Jurkat, Clone E6-1 (cell line): ENCODE measurements at regions not wholly inside any gene's neighbourhood (a gene's known extent, or its start where the extent isn't known, plus 50 kb on each side); places are given as distances from the start of the nearest gene placed in this dataset.

Source experiments
- DNase-seq: peaks from one replicate; pipeline ENCODE4 v3.0.0-alpha.2; 2011; ENCODE audit warnings: low read depth, low spot score
- H3K4me3 ChIP-seq: 2 replicates; pipeline ENCODE4 v1.5.1; 2011; ENCODE audit warnings: mild to moderate bottlenecking, low read length, control low read depth, moderate library complexity

DNA sequence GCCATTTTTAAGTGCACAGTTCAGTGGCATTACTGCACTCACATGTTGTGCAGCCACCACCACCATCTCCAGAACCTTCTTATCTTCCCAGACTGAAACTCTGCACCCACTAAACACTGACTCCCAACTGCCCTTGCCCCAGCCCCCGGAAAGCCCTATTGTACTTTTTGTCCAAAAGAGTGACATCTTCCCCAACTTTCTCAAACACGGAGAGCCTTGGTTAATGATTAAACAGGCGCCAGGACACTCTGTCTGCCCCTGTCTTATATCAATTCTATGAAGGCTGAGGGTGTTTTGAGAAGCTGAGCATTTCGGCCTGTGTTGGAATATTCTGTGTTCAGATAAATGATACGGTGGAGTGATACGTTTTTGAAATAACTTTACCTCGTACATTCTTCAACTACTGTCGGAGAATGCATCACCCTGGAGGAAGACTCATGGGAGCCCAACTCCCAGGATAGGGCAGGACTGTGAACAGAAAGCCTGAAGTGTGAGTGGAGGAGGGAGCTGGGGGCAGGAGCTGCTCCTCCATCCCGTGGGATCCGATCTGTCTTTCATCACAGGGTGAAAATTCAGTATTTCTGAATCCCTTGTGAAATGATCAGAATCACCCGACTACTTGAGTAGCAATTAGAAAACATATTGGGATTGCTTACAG, 68.7 kb upstream of the FOXC1 start:
- no peak for DNase-seq
- H3K4me3 ChIP-seq, result no peak overlapping the region

- H3K4me3 ChIP-seq, result no peak overlapping the region
- no peak for DNase-seq
Observed at GRCh38 chr6:1542335-1542734, 67.4 kb upstream of the FOXC1 start.

GRCh38 chr6:1542764-1543163, 67.0 kb upstream of the FOXC1 start:
- H3K4me3 ChIP-seq, result no peak overlapping the region

GRCh38 chr6:1544000-1544399, 65.7 kb upstream of the FOXC1 start:
- no peak overlapping the region for H3K4me3 ChIP-seq
- no peak for DNase-seq

More at GRCh38 chr6:1542764-1543163, 67.0 kb upstream of the FOXC1 start:
- no peak for DNase-seq

GRCh38 chr6:1544603-1545002, 65.1 kb upstream of the FOXC1 start:
- DNase-seq, result no peak
- H3K4me3 ChIP-seq, result no peak overlapping the region

DNA sequence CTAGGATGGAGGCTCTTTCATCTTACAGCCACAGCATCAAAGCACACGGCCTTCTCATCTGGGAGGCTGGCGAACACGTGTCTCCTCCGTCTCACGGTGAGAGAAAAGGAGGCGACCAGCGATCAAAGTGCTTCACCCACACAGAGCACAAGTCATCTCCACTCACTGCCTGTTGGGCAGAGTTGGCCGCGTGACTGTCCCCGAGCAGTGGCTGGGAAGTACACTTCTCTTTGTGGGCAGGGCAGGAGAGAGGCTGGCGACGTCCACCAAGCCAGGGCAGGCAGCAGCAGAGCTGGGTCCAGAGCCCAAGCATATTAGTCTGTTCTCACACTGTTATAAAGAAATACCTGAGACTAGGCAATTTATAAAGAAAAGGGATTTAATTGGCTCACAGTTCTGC, 64.1 kb upstream of the FOXC1 start:
- DNase-seq, result no peak
- no peak overlapping the region for H3K4me3 ChIP-seq

GRCh38 chr6:1547785-1548184, 61.9 kb upstream of the FOXC1 start:
- DNase-seq, result no peak
- no peak overlapping the region for H3K4me3 ChIP-seq

GRCh38 chr6:1551249-1551648, 58.5 kb upstream of the FOXC1 start:
- DNase-seq, result no peak
- no peak overlapping the region for H3K4me3 ChIP-seq

- no peak overlapping the region for H3K4me3 ChIP-seq
- DNase-seq, result peak; percentile 8
Observed at GRCh38 chr6:1552296-1552761, 57.4 kb upstream of the FOXC1 start.

GRCh38 chr6:1553562-1554083, 56.1 kb upstream of the FOXC1 start:
- no peak overlapping the region for H3K4me3 ChIP-seq
- no peak for DNase-seq

- H3K4me3 ChIP-seq, result no peak overlapping the region
Observed at GRCh38 chr6:1554141-1554475, 55.6 kb upstream of the FOXC1 start.

GRCh38 chr6:1554476-1555310, 55.0 kb upstream of the FOXC1 start:
- DNase-seq, result no peak
- H3K4me3 ChIP-seq, result no peak overlapping the region

More at GRCh38 chr6:1554141-1554475, 55.6 kb upstream of the FOXC1 start:
- no peak for DNase-seq

DNA sequence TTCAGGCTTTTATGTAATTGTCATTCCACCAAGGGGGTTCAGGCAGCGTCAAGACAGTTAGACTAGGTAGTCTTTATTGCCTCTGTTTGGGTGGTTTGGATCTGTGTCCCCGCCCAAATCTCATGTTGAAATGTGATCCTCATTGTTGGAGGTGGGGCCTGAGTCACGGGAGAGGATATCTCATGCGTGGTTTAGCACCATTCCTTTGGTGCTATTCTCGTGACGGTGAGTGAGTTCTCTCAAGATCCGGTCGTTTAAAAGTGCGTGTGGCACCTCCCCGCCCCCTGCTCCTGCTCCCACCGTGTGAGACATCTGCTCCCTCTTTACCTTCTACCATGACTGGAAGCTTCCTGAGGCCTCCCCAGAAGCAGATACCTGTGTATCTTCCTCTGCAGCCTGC, 51.3 kb upstream of the FOXC1 start:
- no peak for DNase-seq
- H3K4me3 ChIP-seq, result no peak overlapping the region
